HepG2 (cell line): ENCODE measurements at regions not wholly inside any gene's neighbourhood (a gene's known extent, or its start where the extent isn't known, plus 50 kb on each side); places are given as distances from the start of the nearest gene placed in this dataset.
A peak's percentile ranks its signal among the peaks of the same experiment; 100 is the strongest.

ENCODE experiments used
- ARNT2 ChIP-seq: sonication (generic); formaldehyde crosslinking; IDR thresholded peaks from 2 replicates; pipeline ENCODE4 v1.8.0; 2022; ENCODE audit warnings: mild to moderate bottlenecking, low read depth, missing genetic modification reagents, moderate library complexity
- ATF1 ChIP-seq: IDR thresholded peaks from 2 replicates; pipeline ENCODE4 v1.6.1; 2016; ENCODE audit warnings: mild to moderate bottlenecking, control low read depth
- CHCHD3 ChIP-seq: sonication (generic); formaldehyde crosslinking; IDR thresholded peaks from 2 replicates; pipeline ENCODE4 v1.8.0; 2022; ENCODE audit warnings: mild to moderate bottlenecking, missing genetic modification reagents, moderate library complexity
- CHD2 ChIP-seq: IDR thresholded peaks from 2 replicates; pipeline ENCODE4 v1.6.1; 2011; ENCODE audit warnings: low read depth, low read length, improper control_type of control experiment
- GPN1 ChIP-seq: sonication (generic); formaldehyde crosslinking; IDR thresholded peaks from 2 replicates; pipeline ENCODE4 v1.5.1; 2020; ENCODE audit warnings: missing genetic modification reagents, borderline replicate concordance
- HMG20B ChIP-seq: conservative IDR thresholded peaks from 2 replicates; pipeline ENCODE4 v1.6.1; 2016; ENCODE audit warnings: missing genetic modification reagents, missing compliant biosample characterization
- HNF4A ChIP-seq: sonication (generic); formaldehyde crosslinking; IDR thresholded peaks from 2 replicates; pipeline ENCODE4 v1.4.0; 2020; ENCODE audit warnings: missing genetic modification reagents
- MED13 ChIP-seq: sonication (generic); formaldehyde crosslinking; IDR thresholded peaks from 2 replicates; pipeline ENCODE4 v1.5.0; 2020; ENCODE audit warnings: missing genetic modification reagents
- MXD1 ChIP-seq: sonication (generic); formaldehyde crosslinking; IDR thresholded peaks from 2 replicates; pipeline ENCODE4 v1.4.0; 2020; ENCODE audit warnings: mild to moderate bottlenecking, missing genetic modification reagents
- REXO4 ChIP-seq: sonication (generic); formaldehyde crosslinking; IDR thresholded peaks from 2 replicates; pipeline ENCODE4 v1.8.0; 2022; ENCODE audit warnings: missing genetic modification reagents, mild to moderate bottlenecking, borderline replicate concordance
- SATB2 ChIP-seq: sonication (generic); formaldehyde crosslinking; IDR thresholded peaks from 2 replicates; pipeline ENCODE4 v1.5.0; 2020; ENCODE audit warnings: missing genetic modification reagents
- TSC22D2 ChIP-seq: sonication (generic); formaldehyde crosslinking; IDR thresholded peaks from 2 replicates; pipeline ENCODE4 v1.5.1; 2020; ENCODE audit warnings: missing genetic modification reagents, mild to moderate bottlenecking, borderline replicate concordance
- ZFP91 ChIP-seq: sonication (generic); formaldehyde crosslinking; IDR thresholded peaks from 2 replicates; pipeline ENCODE4 v1.9.0; 2022; ENCODE audit warnings: missing genetic modification reagents, mild to moderate bottlenecking, borderline replicate concordance
- ZNF20 ChIP-seq: sonication (generic); formaldehyde crosslinking; IDR thresholded peaks from 2 replicates; pipeline ENCODE4 v1.4.0; 2020; ENCODE audit warnings: mild to moderate bottlenecking, moderate library complexity, missing genetic modification reagents
- ZNF230 ChIP-seq: sonication (generic); formaldehyde crosslinking; IDR thresholded peaks from 2 replicates; pipeline ENCODE4 v1.4.0; 2020; ENCODE audit warnings: mild to moderate bottlenecking, missing genetic modification reagents
- ZNF550 ChIP-seq: sonication (generic); formaldehyde crosslinking; IDR thresholded peaks from 2 replicates; pipeline ENCODE4 v1.4.0; 2020; ENCODE audit warnings: mild to moderate bottlenecking, missing genetic modification reagents, borderline replicate concordance
- ZNF703 ChIP-seq: sonication (generic); formaldehyde crosslinking; IDR thresholded peaks from 2 replicates; pipeline ENCODE4 v1.5.1; 2020; ENCODE audit warnings: missing genetic modification reagents, mild to moderate bottlenecking, moderate library complexity, borderline replicate concordance
- ZNF709 ChIP-seq: sonication (generic); formaldehyde crosslinking; IDR thresholded peaks from 2 replicates; pipeline ENCODE4 v1.5.0; 2020; ENCODE audit warnings: mild to moderate bottlenecking, missing genetic modification reagents
- ZNF749 ChIP-seq: sonication (generic); formaldehyde crosslinking; IDR thresholded peaks from 2 replicates; pipeline ENCODE4 v1.8.0; 2022; ENCODE audit warnings: mild to moderate bottlenecking, missing genetic modification reagents, moderate library complexity, borderline replicate concordance
- ZNF772 ChIP-seq: sonication (generic); formaldehyde crosslinking; IDR thresholded peaks from 2 replicates; pipeline ENCODE4 v1.5.0; 2020; ENCODE audit warnings: mild to moderate bottlenecking, missing genetic modification reagents
- ZNF839 ChIP-seq: sonication (generic); formaldehyde crosslinking; IDR thresholded peaks from 2 replicates; pipeline ENCODE4 v1.4.0; 2020; ENCODE audit warnings: missing genetic modification reagents, mild to moderate bottlenecking, borderline replicate concordance
- TF ChIP-seq, protein P1 (sequence below), 2 experiments: sonication (generic) in 1 of 2; formaldehyde crosslinking in 1 of 2; IDR thresholded peaks; 2 replicates each; pipeline versions ENCODE4 v1.6.1 to v1.9.0; 2014 to 2022; ENCODE audit warnings: antibody characterized with exemption in 1 of 2, borderline replicate concordance in 1 of 2, inconsistent platforms in 1 of 2, low read depth in 1 of 2, missing genetic modification reagents in 1 of 2

- TF ChIP-seq ZFP91 = no peak
- peak; percentile 87 for TF ChIP-seq HNF4A
- no peak for TF ChIP-seq ZNF703 (CRISPR knock-in tag)
- TF ChIP-seq CHCHD3 = no peak
- TF ChIP-seq ARNT2 (CRISPR knock-in tag) = no peak
- TF ChIP-seq ZNF709 (CRISPR knock-in tag) = no peak
- TF ChIP-seq ZNF550 (CRISPR knock-in tag) = no peak
- TF ChIP-seq GPN1 = no peak
- no peak for TF ChIP-seq MXD1 (CRISPR knock-in tag)
- TF ChIP-seq ZNF20 (CRISPR knock-in tag) = no peak
- TF ChIP-seq ZNF749 (CRISPR knock-in tag) = no peak
- no peak for TF ChIP-seq ATF1
- TF ChIP-seq ZNF230 (CRISPR knock-in tag) = no peak
- TF ChIP-seq, protein P1, sequence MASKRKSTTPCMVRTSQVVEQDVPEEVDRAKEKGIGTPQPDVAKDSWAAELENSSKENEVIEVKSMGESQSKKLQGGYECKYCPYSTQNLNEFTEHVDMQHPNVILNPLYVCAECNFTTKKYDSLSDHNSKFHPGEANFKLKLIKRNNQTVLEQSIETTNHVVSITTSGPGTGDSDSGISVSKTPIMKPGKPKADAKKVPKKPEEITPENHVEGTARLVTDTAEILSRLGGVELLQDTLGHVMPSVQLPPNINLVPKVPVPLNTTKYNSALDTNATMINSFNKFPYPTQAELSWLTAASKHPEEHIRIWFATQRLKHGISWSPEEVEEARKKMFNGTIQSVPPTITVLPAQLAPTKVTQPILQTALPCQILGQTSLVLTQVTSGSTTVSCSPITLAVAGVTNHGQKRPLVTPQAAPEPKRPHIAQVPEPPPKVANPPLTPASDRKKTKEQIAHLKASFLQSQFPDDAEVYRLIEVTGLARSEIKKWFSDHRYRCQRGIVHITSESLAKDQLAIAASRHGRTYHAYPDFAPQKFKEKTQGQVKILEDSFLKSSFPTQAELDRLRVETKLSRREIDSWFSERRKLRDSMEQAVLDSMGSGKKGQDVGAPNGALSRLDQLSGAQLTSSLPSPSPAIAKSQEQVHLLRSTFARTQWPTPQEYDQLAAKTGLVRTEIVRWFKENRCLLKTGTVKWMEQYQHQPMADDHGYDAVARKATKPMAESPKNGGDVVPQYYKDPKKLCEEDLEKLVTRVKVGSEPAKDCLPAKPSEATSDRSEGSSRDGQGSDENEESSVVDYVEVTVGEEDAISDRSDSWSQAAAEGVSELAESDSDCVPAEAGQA (IDR thresholded peaks at IDR 0.05; ENCODE audit: low read depth) = no peak
- TF ChIP-seq, protein P1 (CRISPR knock-in tag; IDR thresholded peaks at IDR 0.05; ENCODE audit: borderline replicate concordance) = no peak
- no peak for TF ChIP-seq TSC22D2
- no peak for TF ChIP-seq ZNF839
- TF ChIP-seq REXO4 (CRISPR knock-in tag) = no peak
- TF ChIP-seq MED13 (CRISPR knock-in tag) = no peak
- TF ChIP-seq ZNF772 (CRISPR knock-in tag) = 0 out of 2 replicates have a peak, but pooled peaks have one; percentile 45
- no peak for TF ChIP-seq HMG20B
- no peak for TF ChIP-seq CHD2
- no peak for TF ChIP-seq SATB2 (CRISPR knock-in tag)
These were observed 131.3 kb downstream of the FHDC1 start (continued) for GRCh38 chr4:153067376-153067775.
